ENCODE measurements at regions not wholly inside any gene's neighbourhood (a gene's known extent, or its start where the extent isn't known, plus 50 kb on each side); places are given as distances from the start of the nearest gene placed in this dataset.

- TF ChIP-seq CTCF (IDR thresholded peaks at IDR 0.05; ENCODE audit: poor library complexity, severe bottlenecking) (no peak), EZH2 (IDR thresholded peaks at IDR 0.05; ENCODE audit: borderline replicate concordance, insufficient read depth, low read length, poor library complexity, severe bottlenecking) (no peak), SMC3 (conservative IDR thresholded peaks at IDR 0.05; ENCODE audit: poor library complexity) (no peak)
These were observed 93.0 kb upstream of the LYSMD4 start for GRCh38 chr15:99826157-99826780.
